K562 (cell line): ENCODE measurements at regions not wholly inside any gene's neighbourhood (a gene's known extent, or its start where the extent isn't known, plus 50 kb on each side); places are given as distances from the start of the nearest gene placed in this dataset.

Experiments
- CGGBP1 ChIP-seq: fragments of 250-450 bp; sonication (Bioruptor Pico); IDR thresholded peaks from 2 replicates; pipeline ENCODE4 v1.9.0; 2021; ENCODE audit warnings: mild to moderate bottlenecking
- FOSL1 ChIP-seq: fragments of 200-800 bp; sonication (Bioruptor generic); conservative IDR thresholded peaks from 2 replicates; pipeline ENCODE4 v1.6.1; 2016; ENCODE audit warnings: missing genetic modification characterization, missing compliant biosample characterization
- POLR2AphosphoS5 ChIP-seq: IDR thresholded peaks from 2 replicates; pipeline ENCODE4 v1.6.1; 2011; ENCODE audit warnings: mild to moderate bottlenecking, low read depth, low read length, moderate library complexity; ENCODE audit not compliant: control insufficient read depth, insufficient read depth
- RFX1 ChIP-seq: fragments of 450-650 bp; IDR thresholded peaks from 2 replicates; pipeline ENCODE4 v1.6.1; 2016; ENCODE audit warnings: mild to moderate bottlenecking, moderate library complexity
- SIX5 ChIP-seq, 2 experiments: IDR thresholded peaks; 2 replicates each; pipeline ENCODE4 v1.6.1; 2011; ENCODE audit warnings: low read length in 2 of 2, borderline replicate concordance in 1 of 2, low read depth in 1 of 2, mild to moderate bottlenecking in 1 of 2, moderate library complexity in 1 of 2; ENCODE audit not compliant: insufficient read depth in 1 of 2
- ZEB2 ChIP-seq: fragments of 450-650 bp; IDR thresholded peaks from 2 replicates; pipeline ENCODE4 v1.6.1; 2016
- ZNF76 ChIP-seq: fragments of 250-450 bp; sonication (Bioruptor Pico); IDR thresholded peaks from 2 replicates; pipeline ENCODE4 v1.4.0; 2020; ENCODE audit warnings: mild to moderate bottlenecking, moderate library complexity, borderline replicate concordance

- TF ChIP-seq ZNF76 (CRISPR knock-in tag) (no peak), FOSL1 (tag) (no peak), ZEB2 (no peak), POLR2AphosphoS5 (no peak), CGGBP1 (CRISPR knock-in tag) (no peak), SIX5 (IDR thresholded peaks at IDR 0.05; ENCODE audit: borderline replicate concordance in 1 of 2, insufficient read depth in 1 of 2, low read depth in 1 of 2, low read length in 2 of 2) (no peak), RFX1 (no peak)
These were observed 153.3 kb downstream of the XPNPEP1 start for GRCh38 chr10:109769966-109770365.
